A673 (cell line): ENCODE measurements at regions not wholly inside any gene's neighbourhood (a gene's known extent, or its start where the extent isn't known, plus 50 kb on each side); places are given as distances from the start of the nearest gene placed in this dataset.

ENCODE experiments used
- CTCF ChIP-seq: fragments of 300-800, 200-600 bp; sonication (generic); conservative IDR thresholded peaks from 2 replicates; pipeline ENCODE4 v1.5.1; 2017; ENCODE audit warnings: low read depth, mild to moderate bottlenecking, antibody characterized with exemption, low read length, moderate library complexity, mixed read lengths
- EZH2 ChIP-seq: fragments of 200-600 bp; sonication (generic); IDR thresholded peaks from 2 replicates; pipeline ENCODE4 v1.6.1; 2017; ENCODE audit warnings: borderline replicate concordance, low read depth, mild to moderate bottlenecking, mixed read lengths, antibody characterized with exemption, low read length; ENCODE audit not compliant: poor library complexity, severe bottlenecking

- TF ChIP-seq EZH2 (no peak), CTCF (no peak)
These were observed 100.7 kb downstream of the SNRPN start for GRCh38 chr15:25055356-25056068.
